Mesothelial cell of epicardium (in vitro differentiated cells): ENCODE measurements at regions not wholly inside any gene's neighbourhood (a gene's known extent, or its start where the extent isn't known, plus 50 kb on each side); places are given as distances from the start of the nearest gene placed in this dataset.
A peak's percentile ranks its signal among the peaks of the same experiment; 100 is the strongest.

Experiments used
- DNase-seq, 2 experiments: peaks; one replicate each; pipeline ENCODE4 v3.0.0; 2021; ENCODE audit warnings: low spot score in 2 of 2; ENCODE audit not compliant: unreplicated experiment in 2 of 2
- H3K27ac Mint-ChIP-seq: 2 replicates; pipeline ENCODE4 v1.8.0; 2021; ENCODE audit warnings: mixed read lengths
- H3K27me3 Mint-ChIP-seq: 2 replicates; pipeline ENCODE4 v1.8.0; 2021; ENCODE audit warnings: low read depth, mixed read lengths
- H3K36me3 Mint-ChIP-seq: 2 replicates; pipeline ENCODE4 v1.8.0; 2021; ENCODE audit warnings: mixed read lengths
- H3K4me1 Mint-ChIP-seq: 2 replicates; pipeline ENCODE4 v1.8.0; 2021; ENCODE audit warnings: mixed read lengths
- H3K4me3 Mint-ChIP-seq: 2 replicates; pipeline ENCODE4 v1.8.0; 2021; ENCODE audit warnings: mild to moderate bottlenecking, moderate library complexity, mixed read lengths
- H3K9me3 Mint-ChIP-seq: 2 replicates; pipeline ENCODE4 v1.8.0; 2021; ENCODE audit warnings: mixed read lengths
- CTCF ChIP-seq: fragments of 200-600 bp; sonication (generic); IDR thresholded peaks from one replicate; pipeline ENCODE4 v1.5.0; 2021; ENCODE audit warnings: antibody characterized with exemption; ENCODE audit not compliant: unreplicated experiment

GRCh38 chr10:108801775-108802517 is 1121.4 kb downstream of the XPNPEP1 start:
- Mint-ChIP-seq H3K4me3 (no peak overlapping the region), H3K36me3 (no peaks in the 10 kb centered on the region), H3K9me3 (no peaks in the 10 kb centered on the region), H3K27ac (peak overlapping the region; percentile 13), H3K4me1 (peaks cover 7% of the 10 kb centered on the region), H3K27me3 (no peaks in the 10 kb centered on the region)
- no peak for TF ChIP-seq CTCF
- DNase-seq: no peak

GRCh38 chr10:108801220-108801619 is 1122.1 kb downstream of the XPNPEP1 start:
- no peak for TF ChIP-seq CTCF
- no peak for DNase-seq
- Mint-ChIP-seq H3K36me3 (no peaks in the 10 kb centered on the region), H3K4me1 (peaks cover 7% of the 10 kb centered on the region), H3K27ac (no peak overlapping the region), H3K9me3 (peaks cover 5% of the 10 kb centered on the region), H3K27me3 (no peaks in the 10 kb centered on the region), H3K4me3 (no peak overlapping the region)

DNA sequence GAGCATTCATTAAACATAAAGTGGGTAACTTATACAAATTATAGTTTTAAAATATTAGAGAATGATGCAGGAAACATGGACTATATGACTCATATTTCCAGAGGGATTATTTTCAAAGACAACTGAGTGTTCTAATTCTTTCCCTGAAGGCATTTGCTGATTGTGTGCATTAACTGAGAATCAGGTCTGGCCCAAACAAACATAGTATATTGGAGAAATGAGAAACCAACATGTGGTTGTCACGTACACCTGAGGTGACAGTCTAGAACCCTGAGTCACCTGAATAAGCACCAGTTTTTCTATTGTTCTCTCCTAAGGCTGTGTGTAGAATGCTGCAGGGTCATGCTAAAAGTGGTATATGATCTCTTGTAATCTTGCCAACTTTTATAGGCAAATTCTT is 1125.7 kb downstream of the XPNPEP1 start:
- H3K27me3 Mint-ChIP-seq: no peaks in the 10 kb centered on the region
- no peak overlapping the region for H3K27ac Mint-ChIP-seq
- TF ChIP-seq CTCF: no peak

DNA sequence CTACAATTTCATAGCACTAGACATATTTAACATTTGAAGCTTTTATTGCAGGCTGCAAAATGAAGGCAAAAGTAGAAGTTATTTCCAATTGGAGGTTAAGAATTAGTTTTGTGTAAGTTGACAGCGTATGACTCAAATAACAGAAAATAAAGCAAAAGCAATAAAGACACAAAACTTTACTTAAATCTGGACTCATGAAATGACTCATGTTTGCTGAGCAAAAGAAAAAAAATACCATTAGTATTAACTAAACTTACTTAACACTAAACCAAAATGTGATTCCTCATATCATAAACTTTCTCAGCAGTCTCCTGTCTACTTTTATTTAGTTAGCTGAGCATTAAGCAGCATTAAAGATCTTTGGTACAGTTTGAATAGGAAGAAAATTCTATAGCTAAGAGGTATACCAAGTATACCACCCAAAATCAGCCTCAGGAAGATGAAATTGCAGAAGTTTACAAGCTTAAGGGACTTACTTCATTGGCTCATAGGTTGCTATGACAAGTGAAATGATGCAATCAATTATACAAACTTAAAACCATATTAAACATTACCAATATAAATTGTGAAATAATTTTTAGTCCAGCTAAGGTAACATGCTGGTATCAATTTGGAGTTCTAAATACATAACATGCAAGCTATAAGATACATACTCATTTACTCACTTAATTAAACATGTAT is 1131.4 kb downstream of the XPNPEP1 start:
- Mint-ChIP-seq H3K4me1 (peaks cover 13% of the 10 kb centered on the region), H3K27me3 (no peaks in the 10 kb centered on the region), H3K9me3 (peaks cover 21% of the 10 kb centered on the region), H3K36me3 (no peaks in the 10 kb centered on the region), H3K27ac (no peak overlapping the region), H3K4me3 (no peak overlapping the region)
- DNase-seq: no peak
- no peak for TF ChIP-seq CTCF

More for the DNA sequence above, 1125.7 kb downstream of the XPNPEP1 start:
- Mint-ChIP-seq H3K36me3 (no peaks in the 10 kb centered on the region), H3K4me1 (peaks cover 7% of the 10 kb centered on the region), H3K9me3 (peaks cover 20% of the 10 kb centered on the region), H3K4me3 (no peak overlapping the region)
- DNase-seq: no peak

DNA sequence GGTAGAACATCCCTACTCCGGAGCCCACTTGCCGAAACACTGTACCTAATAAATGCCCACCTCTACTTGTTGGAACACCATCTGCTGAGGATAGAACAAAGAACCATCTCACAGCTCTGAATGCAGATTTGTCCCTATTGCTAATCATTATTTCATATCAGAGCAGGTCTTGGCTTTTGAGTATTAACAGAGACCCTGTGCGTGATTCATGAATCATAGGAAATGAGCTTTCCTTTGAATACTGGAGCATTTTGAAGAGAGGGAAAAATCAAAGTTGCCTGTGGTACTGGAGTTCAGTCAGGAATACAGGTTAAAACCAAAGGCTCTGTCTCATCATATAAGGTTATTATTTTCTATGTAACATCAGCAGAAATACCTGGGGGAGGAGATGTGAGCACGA is 1132.3 kb downstream of the XPNPEP1 start:
- DNase-seq: no peak
- Mint-ChIP-seq H3K27me3 (no peaks in the 10 kb centered on the region), H3K9me3 (peaks cover 21% of the 10 kb centered on the region), H3K4me1 (peaks cover 13% of the 10 kb centered on the region), H3K27ac (no peak overlapping the region), H3K36me3 (no peaks in the 10 kb centered on the region), H3K4me3 (no peak overlapping the region)
- no peak for TF ChIP-seq CTCF
